ENCODE measurements at regions not wholly inside any gene's neighbourhood (a gene's known extent, or its start where the extent isn't known, plus 50 kb on each side); places are given as distances from the start of the nearest gene placed in this dataset.

- H3K27me3 Mint-ChIP-seq = peaks cover 5% of the 10 kb centered on the region
- no peak overlapping the region for H3K4me3 Mint-ChIP-seq
- no peaks in the 10 kb centered on the region for H3K36me3 Mint-ChIP-seq
- H3K9me3 Mint-ChIP-seq = no peaks in the 10 kb centered on the region
- H3K27ac Mint-ChIP-seq = no peak overlapping the region
- H3K4me1 Mint-ChIP-seq = no peaks in the 10 kb centered on the region
These were observed 77.4 kb upstream of the SPATA31E1 start for GRCh38 chr9:87805259-87805658.

- Mint-ChIP-seq H3K27ac (no peak overlapping the region), H3K4me1 (peaks cover 20% of the 10 kb centered on the region), H3K9me3 (no peaks in the 10 kb centered on the region), H3K27me3 (peaks cover 2% of the 10 kb centered on the region), H3K4me3 (no peak overlapping the region), H3K36me3 (no peaks in the 10 kb centered on the region)
These were observed 72.7 kb upstream of the SPATA31E1 start for GRCh38 chr9:87810008-87810407.

- Mint-ChIP-seq H3K27ac (no peak overlapping the region), H3K9me3 (no peaks in the 10 kb centered on the region), H3K27me3 (peaks cover 2% of the 10 kb centered on the region), H3K4me1 (peaks cover 20% of the 10 kb centered on the region), H3K36me3 (no peaks in the 10 kb centered on the region), H3K4me3 (no peak overlapping the region)
These were observed 71.9 kb upstream of the SPATA31E1 start for GRCh38 chr9:87810679-87811178.

GRCh38 chr9:87812375-87813118 lies 70.1 kb upstream of the SPATA31E1 start:
- peaks cover 20% of the 10 kb centered on the region for H3K4me1 Mint-ChIP-seq
- H3K36me3 Mint-ChIP-seq = no peaks in the 10 kb centered on the region
- peak overlapping the region; percentile 1 for H3K4me3 Mint-ChIP-seq
- no peak overlapping the region for H3K27ac Mint-ChIP-seq
- no peaks in the 10 kb centered on the region for H3K9me3 Mint-ChIP-seq
- peaks cover 1% of the 10 kb centered on the region for H3K27me3 Mint-ChIP-seq

- peaks cover 1% of the 10 kb centered on the region for H3K27me3 Mint-ChIP-seq
- no peak overlapping the region for H3K4me3 Mint-ChIP-seq
- H3K36me3 Mint-ChIP-seq = no peaks in the 10 kb centered on the region
These were observed 69.6 kb upstream of the SPATA31E1 start for GRCh38 chr9:87813119-87813463.

GRCh38 chr9:87816036-87816435 lies 66.6 kb upstream of the SPATA31E1 start:
- Mint-ChIP-seq H3K4me3 (no peak overlapping the region), H3K9me3 (no peaks in the 10 kb centered on the region), H3K4me1 (peaks cover 20% of the 10 kb centered on the region)

More at GRCh38 chr9:87813119-87813463, 69.6 kb upstream of the SPATA31E1 start:
- H3K9me3 Mint-ChIP-seq = no peaks in the 10 kb centered on the region
- H3K27ac Mint-ChIP-seq = no peak overlapping the region
- peaks cover 20% of the 10 kb centered on the region for H3K4me1 Mint-ChIP-seq

GRCh38 chr9:87818308-87818707 lies 64.4 kb upstream of the SPATA31E1 start:
- Mint-ChIP-seq H3K9me3 (no peaks in the 10 kb centered on the region), H3K27me3 (peaks cover 1% of the 10 kb centered on the region), H3K36me3 (no peaks in the 10 kb centered on the region), H3K27ac (no peak overlapping the region), H3K4me1 (peaks cover 3% of the 10 kb centered on the region), H3K4me3 (no peak overlapping the region)

More at GRCh38 chr9:87816036-87816435, 66.6 kb upstream of the SPATA31E1 start:
- H3K36me3 Mint-ChIP-seq = no peaks in the 10 kb centered on the region
- H3K27ac Mint-ChIP-seq = no peak overlapping the region
- H3K27me3 Mint-ChIP-seq = peaks cover 1% of the 10 kb centered on the region

- Mint-ChIP-seq H3K36me3 (no peaks in the 10 kb centered on the region), H3K4me3 (no peak overlapping the region), H3K9me3 (no peaks in the 10 kb centered on the region), H3K4me1 (peaks cover 4% of the 10 kb centered on the region), H3K27ac (no peak overlapping the region), H3K27me3 (no peaks in the 10 kb centered on the region)
These were observed 58.3 kb upstream of the SPATA31E1 start for GRCh38 chr9:87824216-87824875.

GRCh38 chr9:87824886-87825285 lies 57.8 kb upstream of the SPATA31E1 start:
- H3K27ac Mint-ChIP-seq = no peak overlapping the region
- no peaks in the 10 kb centered on the region for H3K36me3 Mint-ChIP-seq
- H3K4me1 Mint-ChIP-seq = peaks cover 4% of the 10 kb centered on the region
- H3K4me3 Mint-ChIP-seq = no peak overlapping the region
- no peaks in the 10 kb centered on the region for H3K27me3 Mint-ChIP-seq
- H3K9me3 Mint-ChIP-seq = no peaks in the 10 kb centered on the region

GRCh38 chr9:87826331-87826730 lies 56.3 kb upstream of the SPATA31E1 start:
- Mint-ChIP-seq H3K4me3 (no peak overlapping the region), H3K9me3 (no peaks in the 10 kb centered on the region), H3K27ac (no peak overlapping the region), H3K4me1 (peaks cover 4% of the 10 kb centered on the region), H3K36me3 (no peaks in the 10 kb centered on the region), H3K27me3 (no peaks in the 10 kb centered on the region)

- H3K36me3 Mint-ChIP-seq = no peaks in the 10 kb centered on the region
- peaks cover 4% of the 10 kb centered on the region for H3K4me1 Mint-ChIP-seq
- no peak overlapping the region for H3K27ac Mint-ChIP-seq
- no peaks in the 10 kb centered on the region for H3K9me3 Mint-ChIP-seq
- no peaks in the 10 kb centered on the region for H3K27me3 Mint-ChIP-seq
- no peak overlapping the region for H3K4me3 Mint-ChIP-seq
These were observed 55.3 kb upstream of the SPATA31E1 start for GRCh38 chr9:87827341-87827740.

- Mint-ChIP-seq H3K9me3 (no peaks in the 10 kb centered on the region), H3K27me3 (no peaks in the 10 kb centered on the region), H3K4me3 (no peak overlapping the region), H3K27ac (no peak overlapping the region), H3K36me3 (no peaks in the 10 kb centered on the region), H3K4me1 (peaks cover 4% of the 10 kb centered on the region)
These were observed 52.9 kb upstream of the SPATA31E1 start for GRCh38 chr9:87829756-87830155.

GRCh38 chr9:87830446-87830845 lies 52.2 kb upstream of the SPATA31E1 start:
- Mint-ChIP-seq H3K4me3 (no peak overlapping the region), H3K4me1 (peaks cover 4% of the 10 kb centered on the region), H3K27ac (no peak overlapping the region), H3K9me3 (no peaks in the 10 kb centered on the region), H3K27me3 (no peaks in the 10 kb centered on the region), H3K36me3 (no peaks in the 10 kb centered on the region)

GRCh38 chr9:87831159-87831558 lies 51.5 kb upstream of the SPATA31E1 start:
- Mint-ChIP-seq H3K4me1 (peaks cover 4% of the 10 kb centered on the region), H3K27ac (no peak overlapping the region), H3K9me3 (no peaks in the 10 kb centered on the region), H3K36me3 (no peaks in the 10 kb centered on the region), H3K4me3 (no peak overlapping the region), H3K27me3 (no peaks in the 10 kb centered on the region)
